ENCODE measurements at regions not wholly inside any gene's neighbourhood (a gene's known extent, or its start where the extent isn't known, plus 50 kb on each side); places are given as distances from the start of the nearest gene placed in this dataset.

DNA sequence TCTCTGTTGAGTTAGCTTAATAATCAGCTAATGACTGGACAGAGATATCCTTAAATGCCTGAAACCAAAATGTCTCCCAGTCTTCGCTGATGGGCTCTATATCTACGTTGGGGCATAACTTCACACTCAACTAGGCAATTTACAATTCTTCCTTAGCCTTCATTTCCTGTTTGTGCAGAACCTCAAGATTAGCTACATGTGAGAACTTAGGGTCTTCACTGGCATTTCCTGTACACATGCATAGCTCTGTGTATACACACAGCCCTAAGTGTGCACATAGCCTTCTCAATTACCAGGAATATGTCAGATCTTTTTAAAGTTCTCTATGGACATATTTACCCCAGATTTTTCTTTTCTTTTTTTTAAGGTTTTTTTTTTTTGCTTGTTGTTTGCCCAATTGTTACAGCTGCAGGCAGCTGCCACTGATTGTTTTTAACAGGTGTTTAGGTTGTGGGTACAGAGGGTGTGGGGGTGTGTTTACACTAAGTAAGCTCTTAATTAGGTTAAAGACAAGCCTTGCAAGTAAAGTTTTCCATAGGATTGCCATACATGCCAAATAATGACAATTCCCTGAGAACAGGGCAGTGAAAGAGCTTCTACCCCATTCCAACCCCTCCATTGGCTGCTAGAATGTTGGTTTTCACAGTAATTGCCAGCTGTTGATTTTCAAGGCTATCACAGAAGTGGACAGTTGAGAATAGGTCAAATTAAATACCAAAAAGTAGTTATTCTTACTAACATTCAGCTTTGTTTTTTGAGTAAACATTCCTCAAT lies 441.0 kb downstream of the TLE4 start:
- DNase-seq (ENCODE audit: low read depth in 2 of 2), result no peak

DNA sequence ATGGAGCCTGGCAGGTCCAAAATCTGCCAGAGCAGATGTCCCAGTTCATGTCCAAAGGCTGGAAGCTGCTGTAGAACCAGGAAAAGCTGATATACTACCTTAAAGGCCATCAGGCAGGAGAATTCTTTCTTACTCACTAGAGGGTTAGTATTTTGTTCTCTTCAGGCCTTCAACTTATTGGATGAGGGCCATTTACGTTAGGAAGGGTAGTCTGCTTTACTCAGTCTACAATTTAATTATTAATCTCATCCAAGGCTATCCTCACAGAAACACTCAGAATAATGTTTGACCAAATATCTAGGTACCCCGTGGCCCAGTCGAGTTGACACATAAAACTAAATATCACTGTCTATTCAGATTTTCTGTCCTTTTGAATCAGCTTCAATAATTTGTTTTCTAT lies 437.4 kb downstream of the TLE4 start:
- DNase-seq (ENCODE audit: low read depth in 2 of 2), result no peak

DNA sequence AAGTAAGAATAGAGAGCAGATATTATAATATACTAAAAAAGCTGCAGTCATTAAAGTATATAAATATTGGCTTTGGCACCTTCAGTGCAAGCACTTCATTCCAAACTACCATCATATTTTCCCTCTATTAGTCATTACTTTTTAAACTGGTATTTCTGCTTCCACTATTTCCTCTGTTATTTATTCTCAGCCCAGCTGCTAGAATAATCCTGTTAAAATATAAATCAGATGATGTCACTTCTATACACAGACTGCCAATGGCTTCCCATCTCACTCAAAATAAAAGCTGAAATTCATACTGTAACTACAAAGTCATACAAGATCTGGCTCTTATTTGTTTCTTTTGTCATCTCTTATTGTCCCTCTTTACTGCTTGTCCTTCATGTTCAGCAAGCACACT lies 432.9 kb downstream of the TLE4 start:
- no peak for DNase-seq (ENCODE audit: low read depth in 2 of 2)

DNA sequence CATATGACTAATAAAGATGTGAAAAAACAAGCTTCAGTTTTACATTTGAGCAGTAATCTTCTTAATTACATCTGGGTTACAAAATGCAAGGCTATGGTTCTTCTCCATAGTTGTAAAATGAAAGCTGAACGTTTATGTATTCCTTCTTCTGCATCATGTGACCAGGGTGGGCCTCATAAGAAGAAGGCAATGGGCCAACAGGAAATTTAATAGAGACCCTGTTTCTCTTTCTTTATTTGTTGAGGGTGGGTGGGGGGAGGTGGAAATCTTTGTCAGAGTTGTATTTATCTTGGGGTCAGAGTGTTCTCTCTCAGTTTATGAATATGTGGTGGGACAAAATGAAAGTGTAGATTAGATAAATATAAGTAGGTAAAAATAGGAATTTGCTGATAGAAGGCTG lies 418.8 kb downstream of the TLE4 start:
- DNase-seq (ENCODE audit: low read depth in 2 of 2), result no peak

DNA sequence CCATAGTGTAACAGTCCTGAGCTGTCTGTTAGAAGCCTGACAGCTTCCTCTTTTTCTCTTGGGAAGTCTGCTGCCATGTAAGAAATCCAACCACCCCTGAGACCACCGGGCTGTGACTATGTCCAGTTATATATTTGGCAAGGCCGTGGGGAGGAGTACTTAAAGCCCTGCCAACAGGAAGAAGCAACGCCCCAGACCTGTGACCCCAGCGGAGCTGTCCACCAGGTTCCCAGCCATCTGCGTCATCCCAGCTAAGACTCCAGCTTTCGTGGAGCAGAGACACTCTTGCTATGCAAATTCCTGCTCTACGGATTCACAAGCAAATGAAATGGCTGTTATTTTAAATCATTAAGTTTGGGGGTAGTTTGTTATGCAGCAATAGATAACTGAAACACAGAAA lies 417.3 kb downstream of the TLE4 start:
- no peak for DNase-seq (ENCODE audit: low read depth in 2 of 2)

DNA sequence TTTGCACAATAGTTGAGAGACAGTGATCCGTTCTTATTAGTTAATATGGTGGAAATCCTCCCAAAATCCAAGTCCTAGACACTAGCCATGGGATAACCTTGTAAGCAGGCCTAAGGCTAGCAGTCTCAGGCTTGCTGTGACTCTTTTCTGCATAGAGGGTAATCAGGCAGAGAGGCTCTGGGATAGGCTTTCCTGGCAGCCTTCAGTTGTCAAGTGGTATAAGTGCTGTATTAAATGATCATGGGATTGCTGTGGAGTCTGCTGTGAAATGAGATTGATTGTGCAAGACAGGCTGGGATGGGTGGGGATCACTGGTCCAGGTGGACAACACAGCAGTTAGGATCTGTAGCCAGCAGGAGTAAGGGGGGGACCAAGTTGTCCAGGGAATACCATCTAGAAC lies 416.4 kb downstream of the TLE4 start:
- no peak for DNase-seq (ENCODE audit: low read depth in 2 of 2)

DNA sequence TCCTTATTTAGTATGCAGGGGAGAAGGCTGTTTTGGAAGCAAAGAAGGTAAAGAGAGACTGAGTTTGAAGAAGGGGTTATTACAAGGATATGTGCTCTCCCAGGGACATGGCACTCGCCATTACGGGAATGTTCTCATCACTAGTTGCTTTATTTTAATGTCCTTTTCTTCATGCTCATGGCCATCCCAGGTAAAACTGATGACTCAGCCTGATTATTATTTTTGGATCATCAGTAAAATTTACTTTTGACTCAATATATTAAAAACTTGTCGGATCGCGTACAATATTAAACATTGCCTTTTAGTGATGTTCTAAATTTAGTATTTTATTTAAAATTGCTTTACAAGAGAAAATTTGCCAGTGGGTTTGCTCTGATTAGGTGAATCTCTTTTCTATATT lies 414.7 kb downstream of the TLE4 start:
- DNase-seq (ENCODE audit: low read depth in 2 of 2), result no peak

DNA sequence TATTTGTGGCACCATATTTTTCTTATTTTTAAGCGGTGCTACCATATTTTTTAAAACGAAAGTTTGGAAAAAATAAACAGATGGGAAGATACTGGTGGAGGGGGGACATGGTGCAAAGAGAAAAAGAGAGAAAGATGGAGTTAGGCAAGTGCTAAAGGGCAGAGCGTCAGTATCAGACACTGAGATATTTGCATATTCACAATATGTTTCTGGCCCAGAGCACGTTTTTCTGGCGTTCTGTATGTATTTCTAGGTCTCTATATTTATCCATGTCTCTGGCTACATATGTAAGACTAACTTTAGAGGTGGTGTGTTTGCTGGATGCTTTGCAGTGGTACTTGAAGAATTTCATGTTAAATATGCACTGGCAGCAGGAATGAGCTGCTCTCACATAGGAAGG lies 414.0 kb downstream of the TLE4 start:
- no peak for DNase-seq (ENCODE audit: low read depth in 2 of 2)

DNA sequence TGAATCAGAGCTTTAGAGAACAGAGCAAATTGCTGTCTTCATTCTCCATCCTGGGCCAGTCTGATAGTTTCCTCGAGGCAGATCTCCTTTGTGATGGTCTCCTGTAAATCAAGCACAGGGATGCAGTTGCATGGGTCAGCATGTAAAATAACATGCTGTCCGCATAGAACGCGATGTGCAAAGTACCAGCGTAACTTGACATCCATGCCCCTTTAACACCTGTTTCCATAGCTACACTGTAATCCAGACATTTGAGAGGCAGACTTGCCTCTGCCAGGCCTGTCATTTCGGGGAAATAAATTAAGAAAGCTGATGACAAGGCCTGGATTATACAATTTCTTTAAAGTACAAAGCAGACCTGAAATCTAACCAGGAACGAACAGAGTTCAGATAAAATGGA lies 413.5 kb downstream of the TLE4 start:
- no peak for DNase-seq (ENCODE audit: low read depth in 2 of 2)

DNA sequence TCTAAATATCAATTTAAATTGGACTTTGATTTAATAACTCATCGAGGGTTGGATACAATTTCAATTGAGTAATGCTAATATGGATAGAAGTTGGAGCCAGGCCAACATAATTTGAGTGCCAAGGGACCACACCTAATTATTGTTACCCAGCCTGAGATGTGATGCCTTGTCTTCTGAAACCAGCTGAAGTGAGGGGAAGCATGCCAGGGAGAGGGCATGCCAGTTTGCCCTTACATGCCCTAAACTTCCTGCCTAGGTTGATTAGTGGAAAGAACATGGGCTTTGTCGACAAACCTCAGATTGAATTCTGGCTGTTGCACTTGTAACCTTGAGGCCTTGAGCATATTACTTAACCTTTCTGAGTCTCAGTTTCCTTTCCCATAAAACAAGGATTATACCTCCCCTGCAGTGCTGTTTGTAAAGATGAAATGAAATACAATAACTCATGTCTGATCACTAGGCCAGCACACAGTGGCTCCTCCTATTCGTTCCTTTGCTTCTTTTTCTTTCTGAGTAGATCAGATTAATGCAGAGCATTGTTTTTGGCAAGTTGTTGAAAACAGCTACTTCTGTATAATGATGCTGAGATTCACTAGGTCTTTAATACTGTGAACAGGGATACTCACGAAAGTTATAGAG lies 412.8 kb downstream of the TLE4 start:
- no peak for DNase-seq (ENCODE audit: low read depth in 2 of 2)

DNA sequence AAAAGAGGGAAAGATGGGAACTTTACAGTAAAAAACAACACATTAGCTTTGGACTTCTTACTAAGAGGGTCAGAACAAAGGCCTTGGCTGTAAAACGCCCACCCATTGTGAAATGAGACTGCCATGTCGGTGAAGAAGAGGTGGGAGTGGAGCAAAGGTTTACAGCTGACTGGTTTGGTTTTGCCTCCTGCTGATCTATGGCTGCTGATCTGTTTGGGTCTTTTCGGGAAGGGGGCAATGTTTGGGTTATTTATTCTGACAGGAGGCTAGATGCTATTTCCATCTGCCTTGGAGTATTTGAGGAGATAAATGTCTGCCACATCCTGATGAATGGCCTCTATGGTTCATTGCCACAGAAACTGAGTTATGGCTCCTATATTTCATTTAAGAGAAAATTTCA lies 408.7 kb downstream of the TLE4 start:
- DNase-seq (ENCODE audit: low read depth in 2 of 2), result no peak

DNA sequence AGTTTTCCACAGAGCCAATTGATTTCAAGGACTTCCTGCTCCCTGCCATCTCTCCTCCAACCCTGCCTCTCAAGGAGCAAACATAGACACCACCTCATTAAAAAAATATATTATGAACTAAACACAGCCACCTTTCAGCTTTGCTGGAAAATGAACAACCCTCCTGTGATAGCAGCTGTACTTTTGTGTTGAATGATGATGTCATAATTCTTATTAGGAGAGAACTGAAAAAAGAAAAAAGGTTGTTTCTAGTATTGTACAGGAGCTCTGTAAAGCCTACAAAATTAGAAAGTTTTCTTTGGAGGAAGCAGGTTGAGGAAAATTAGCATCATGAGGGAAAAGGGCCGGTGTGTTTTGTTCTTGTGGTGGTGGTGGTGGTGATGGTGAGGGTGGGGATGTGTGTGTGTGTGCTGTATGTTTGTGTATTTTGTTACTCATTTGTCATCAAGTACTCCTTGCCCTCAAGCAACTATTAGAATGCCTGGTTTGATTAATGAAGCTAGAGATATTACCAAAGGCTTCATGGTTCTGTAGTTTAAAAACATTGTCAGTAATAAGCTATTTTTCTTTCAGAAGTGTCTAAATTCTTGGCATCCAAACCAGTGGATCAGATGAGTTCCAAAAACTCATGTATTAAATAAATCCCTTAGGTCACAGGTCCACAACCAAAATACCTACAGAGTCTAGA lies 405.9 kb downstream of the TLE4 start:
- no peak for DNase-seq (ENCODE audit: low read depth in 2 of 2)

DNA sequence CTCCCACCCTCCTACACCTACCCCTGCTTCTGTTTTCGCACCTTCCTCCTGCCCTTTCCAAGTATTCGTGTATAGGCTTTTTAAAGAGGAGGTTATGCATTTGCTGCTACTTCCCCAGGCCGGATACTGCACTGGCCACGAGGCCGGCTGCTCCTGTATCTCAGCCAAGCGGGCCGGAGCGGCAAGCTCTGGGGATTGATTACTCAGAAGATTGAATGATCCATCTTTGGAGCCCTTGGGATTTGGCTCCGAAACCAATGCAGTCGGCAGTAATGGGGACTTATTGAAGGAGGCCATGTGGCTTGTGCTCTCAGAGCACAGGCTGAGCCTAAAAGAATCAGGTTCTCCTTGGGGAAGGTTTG lies 405.3 kb downstream of the TLE4 start:
- no peak for DNase-seq (ENCODE audit: low read depth in 2 of 2)

DNA sequence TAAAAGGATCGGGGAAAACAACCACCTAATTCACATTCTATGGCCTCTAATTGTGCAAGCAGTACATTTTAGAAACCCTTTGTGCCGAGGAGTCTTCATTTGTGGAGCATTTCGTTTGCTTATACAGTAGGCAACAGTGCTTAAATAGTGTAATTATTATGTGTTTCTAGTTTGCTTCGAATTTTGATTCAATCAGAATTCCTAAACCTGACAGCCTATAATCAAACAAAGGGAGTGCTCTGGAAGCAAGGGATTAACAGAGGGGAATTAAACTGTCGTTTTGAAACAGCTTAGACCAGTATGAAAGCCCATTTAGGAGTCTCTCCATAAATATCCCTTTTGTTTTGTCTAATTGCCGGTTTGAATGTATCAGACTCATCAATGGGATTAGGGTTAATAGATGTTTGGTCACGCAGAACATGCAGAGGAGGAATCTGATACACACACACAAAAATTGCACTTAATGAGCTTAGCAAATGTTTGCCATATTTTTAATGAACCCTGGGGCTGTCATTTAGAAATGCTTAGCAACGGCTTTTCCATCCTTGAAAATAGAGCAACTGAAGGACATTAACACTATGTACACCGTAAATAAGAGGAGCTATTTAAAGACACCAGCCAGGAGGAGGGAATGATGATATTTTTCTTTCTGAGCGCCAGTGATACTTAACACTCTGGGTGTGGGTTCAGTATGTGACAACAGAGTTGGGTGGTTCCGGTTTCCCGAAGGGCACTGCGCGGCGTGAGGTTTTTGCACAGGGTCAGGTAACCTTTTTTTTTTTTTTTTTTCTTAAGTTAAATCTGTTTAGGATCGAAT lies 404.7 kb downstream of the TLE4 start:
- no peak for DNase-seq (ENCODE audit: low read depth in 2 of 2)

DNA sequence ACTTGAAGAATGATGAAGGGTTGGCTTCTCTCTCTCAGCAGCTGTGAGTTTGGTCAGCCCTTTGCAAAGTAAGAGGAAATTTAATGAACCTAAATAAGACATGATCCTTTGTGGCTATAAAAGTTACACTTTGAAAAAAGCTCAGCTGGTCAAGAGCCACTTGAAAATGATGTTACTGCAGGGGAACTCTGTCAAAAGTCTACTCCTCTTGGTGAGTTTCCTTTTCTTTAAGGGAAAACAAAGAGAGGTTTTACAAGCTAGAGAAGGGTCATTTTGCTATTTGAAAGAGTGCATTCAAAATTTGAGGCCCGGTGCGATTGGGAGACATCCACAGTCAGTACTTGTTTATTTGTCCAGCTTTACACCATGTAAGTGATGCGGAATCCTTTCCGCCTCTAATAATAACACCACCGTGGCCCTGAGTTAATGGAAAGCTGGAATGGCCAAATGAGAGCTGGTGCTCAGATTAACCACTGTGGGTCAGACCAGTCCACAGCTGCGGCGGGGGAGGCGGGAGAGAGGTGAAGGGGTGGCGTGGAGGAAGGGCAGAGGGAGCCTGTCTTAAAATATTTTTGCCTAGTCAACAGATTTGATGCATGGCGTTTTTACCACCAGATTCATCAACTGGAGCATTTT lies 404.0 kb downstream of the TLE4 start:
- no peak for DNase-seq (ENCODE audit: low read depth in 2 of 2)

DNA sequence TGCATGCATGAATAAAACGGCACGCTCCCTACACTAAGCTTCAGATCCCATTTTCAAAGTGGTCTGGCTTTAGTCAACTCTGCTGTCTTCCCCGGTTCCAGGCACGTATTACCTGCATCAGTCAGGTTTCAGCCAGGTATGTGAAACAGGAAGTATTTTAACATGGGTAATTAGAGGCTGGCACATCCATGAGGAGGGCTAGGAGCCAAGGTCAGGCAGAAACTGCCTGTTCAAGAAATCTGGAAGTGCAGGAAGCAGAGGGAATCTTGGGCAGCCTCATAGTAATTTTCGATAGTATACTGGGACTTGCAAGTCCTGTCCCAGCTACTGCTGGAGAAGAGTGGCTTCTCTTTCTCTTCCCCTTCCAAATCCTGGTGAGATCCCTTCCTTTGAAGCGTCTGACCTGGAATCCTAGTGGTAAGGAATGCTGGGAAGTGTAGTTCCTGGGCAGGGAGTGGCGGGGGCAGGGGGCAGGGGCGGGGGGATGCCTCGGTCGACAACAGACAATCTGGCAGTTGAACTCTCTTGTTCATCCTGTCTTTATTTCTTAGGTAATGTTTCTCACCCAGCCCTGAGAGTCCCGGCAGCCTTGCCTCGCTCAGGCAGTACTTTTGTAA lies 403.1 kb downstream of the TLE4 start:
- DNase-seq (ENCODE audit: low read depth in 2 of 2), result no peak

DNA sequence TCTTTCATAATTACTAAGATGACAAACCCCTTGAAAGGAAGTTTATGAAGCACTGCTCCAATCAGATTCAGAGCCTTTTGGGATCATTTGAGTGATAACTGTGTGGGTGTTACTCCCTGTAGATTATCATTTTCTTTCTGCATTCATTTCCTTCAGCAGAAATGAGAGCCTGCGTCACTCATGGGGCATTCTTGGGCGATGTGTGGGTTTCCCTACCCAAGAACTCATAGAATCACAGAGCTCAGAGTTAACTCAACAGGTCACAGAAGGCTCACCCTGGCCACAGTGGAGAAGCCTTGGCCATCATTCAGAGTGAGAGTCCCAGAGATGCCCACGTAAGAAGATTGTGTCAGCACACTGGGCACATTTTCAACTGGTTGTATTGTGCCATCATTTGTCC lies 401.9 kb downstream of the TLE4 start:
- no peak for DNase-seq (ENCODE audit: low read depth in 2 of 2)

DNA sequence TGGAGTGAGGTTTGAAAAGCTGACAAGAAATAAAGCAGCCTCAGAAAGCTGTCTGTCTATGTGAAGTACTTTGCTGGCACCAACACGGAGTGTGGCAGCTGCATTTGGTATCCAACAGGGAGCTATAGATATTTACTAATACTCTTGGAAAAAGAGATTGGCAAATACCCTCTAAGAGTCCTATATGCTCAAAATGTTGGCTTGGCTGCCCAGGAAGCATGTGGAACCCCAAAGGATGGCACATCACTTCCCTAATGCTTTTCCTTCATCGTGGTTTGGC lies 398.3 kb downstream of the TLE4 start:
- DNase-seq (ENCODE audit: low read depth in 2 of 2), result no peak

DNA sequence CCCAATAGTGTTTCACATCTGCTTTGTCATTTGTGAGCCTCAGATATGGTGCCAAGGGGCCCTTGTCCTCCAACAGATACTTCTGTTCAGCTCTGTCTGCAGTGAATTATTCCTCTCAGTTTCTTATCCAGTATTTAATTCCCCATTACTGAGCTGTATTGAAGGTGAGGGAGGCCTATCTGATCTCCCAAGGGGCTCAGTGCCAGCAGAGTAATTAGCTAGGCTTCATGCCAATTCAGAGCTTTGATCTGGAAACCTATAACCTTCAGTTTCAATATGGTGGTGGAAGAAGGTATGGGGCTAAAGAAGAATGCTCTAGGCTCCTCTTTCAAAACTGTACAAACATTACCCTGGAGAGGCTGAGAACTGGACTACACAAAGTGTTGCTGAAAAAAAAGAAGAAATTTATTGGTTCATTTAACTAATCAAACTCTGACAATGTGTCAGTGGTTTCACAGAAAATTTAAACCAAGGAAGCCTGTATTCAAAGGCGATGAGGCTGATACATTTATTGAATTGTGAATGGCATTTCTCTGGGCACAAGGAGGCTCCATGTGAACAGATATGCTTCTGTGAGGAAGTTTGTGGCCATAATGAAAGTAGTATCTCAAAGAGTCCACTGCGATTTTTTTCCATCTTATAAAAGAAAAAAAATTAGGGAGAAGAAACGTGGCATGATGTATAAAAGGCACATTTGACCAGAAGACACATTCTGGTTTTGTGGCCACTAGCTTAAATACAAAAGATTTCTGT lies 397.8 kb downstream of the TLE4 start:
- no peak for DNase-seq (ENCODE audit: low read depth in 2 of 2)

DNA sequence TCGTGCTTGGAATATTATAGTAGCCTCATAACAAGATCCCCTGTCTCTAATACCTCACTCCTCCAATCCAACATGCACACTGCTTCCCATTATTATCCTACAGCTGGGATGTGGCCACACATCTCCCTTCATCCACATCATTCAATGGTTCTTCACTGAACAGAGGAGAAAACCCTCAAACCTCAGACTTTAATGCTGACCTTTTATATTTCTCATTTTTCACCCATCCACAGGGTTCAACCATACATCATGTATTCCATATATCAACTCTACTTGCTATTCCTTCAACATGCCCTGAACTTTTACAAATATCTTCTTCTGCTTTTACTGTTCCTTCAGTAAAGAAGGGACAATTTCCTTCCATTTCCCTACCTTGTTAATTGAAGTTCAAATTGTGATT lies 396.8 kb downstream of the TLE4 start:
- no peak for DNase-seq (ENCODE audit: low read depth in 2 of 2)

DNA sequence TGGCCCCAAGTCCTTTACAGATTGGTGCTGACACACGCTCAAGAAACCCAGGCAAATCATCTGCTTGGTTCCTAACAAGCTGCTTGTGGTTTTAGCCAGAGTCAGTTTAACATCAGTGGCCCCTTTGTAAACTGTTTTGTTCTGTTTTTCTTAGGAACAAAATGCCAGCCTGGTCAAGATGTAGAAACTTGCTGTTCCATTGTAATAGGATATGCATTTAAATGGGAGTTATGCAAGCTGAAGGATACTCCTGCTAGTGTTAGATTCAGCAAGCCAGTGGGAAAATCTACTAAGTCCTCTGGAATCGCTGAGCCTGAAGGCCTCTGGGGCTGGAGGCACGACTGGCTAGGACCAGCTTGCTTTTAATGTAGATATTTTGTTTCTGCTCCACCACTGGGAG lies 391.1 kb downstream of the TLE4 start:
- no peak for DNase-seq (ENCODE audit: low read depth in 2 of 2)

All from activated CD8-positive, alpha-beta memory T cell treated with anti-CD3 and anti-CD28 coated beads for 4 hours (primary cell).